ENCODE measurements at regions not wholly inside any gene's neighbourhood (a gene's known extent, or its start where the extent isn't known, plus 50 kb on each side); places are given as distances from the start of the nearest gene placed in this dataset.

- Histone ChIP-seq H3K4me3 (ENCODE audit: low read length) (no peak overlapping the region), H3K4me1 (ENCODE audit: insufficient read depth, low read length) (peaks cover 10% of the 10 kb centered on the region), H3K9me3 (ENCODE audit: low read length) (no peaks in the 10 kb centered on the region), H3K36me3 (ENCODE audit: insufficient read depth, low read length) (no peaks in the 10 kb centered on the region), H3K27me3 (ENCODE audit: insufficient read depth, low read length) (no peaks in the 10 kb centered on the region), H2AFZ (ENCODE audit: low read depth, low read length) (no peak overlapping the region)
Observed at GRCh38 chr2:217452928-217453327, 549.9 kb downstream of the TNS1 start.

- Histone ChIP-seq H2AFZ (ENCODE audit: low read depth, low read length) (no peak overlapping the region), H3K27me3 (ENCODE audit: insufficient read depth, low read length) (no peaks in the 10 kb centered on the region), H3K4me3 (ENCODE audit: low read length) (no peak overlapping the region), H3K36me3 (ENCODE audit: insufficient read depth, low read length) (no peaks in the 10 kb centered on the region), H3K9me3 (ENCODE audit: low read length) (no peaks in the 10 kb centered on the region), H3K4me1 (ENCODE audit: insufficient read depth, low read length) (peaks cover 10% of the 10 kb centered on the region)
Observed at GRCh38 chr2:217451666-217452065, 551.1 kb downstream of the TNS1 start.

DNA sequence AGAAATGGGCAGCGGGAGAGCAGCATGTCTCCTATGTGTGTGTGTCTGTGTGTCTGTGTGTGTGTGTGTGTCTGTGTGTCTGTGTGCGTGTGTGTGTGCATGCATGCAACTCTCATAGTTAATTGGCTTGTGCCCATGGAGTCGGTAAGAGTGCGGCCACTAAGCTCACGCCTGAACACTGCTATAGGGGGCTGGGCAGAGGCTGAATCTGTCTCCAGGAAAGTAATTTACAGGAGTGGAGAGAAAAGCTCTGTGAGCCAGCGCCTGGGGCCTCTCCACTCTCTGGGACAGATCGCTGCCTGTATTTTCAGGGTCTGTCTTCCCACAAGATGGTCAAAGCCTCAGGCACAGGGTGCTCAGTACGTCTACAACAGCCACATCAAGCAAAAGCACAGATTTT is 553.4 kb downstream of the TNS1 start:
- H3K27me3 ChIP-seq (ENCODE audit: insufficient read depth, low read length): no peaks in the 10 kb centered on the region
- H3K4me1 ChIP-seq (ENCODE audit: insufficient read depth, low read length): peaks cover 7% of the 10 kb centered on the region
- no peaks in the 10 kb centered on the region for H3K36me3 ChIP-seq (ENCODE audit: insufficient read depth, low read length)
- H3K9me3 ChIP-seq (ENCODE audit: low read length): no peaks in the 10 kb centered on the region
- no peak overlapping the region for H3K4me3 ChIP-seq (ENCODE audit: low read length)
- no peak overlapping the region for H2AFZ ChIP-seq (ENCODE audit: low read depth, low read length)

DNA sequence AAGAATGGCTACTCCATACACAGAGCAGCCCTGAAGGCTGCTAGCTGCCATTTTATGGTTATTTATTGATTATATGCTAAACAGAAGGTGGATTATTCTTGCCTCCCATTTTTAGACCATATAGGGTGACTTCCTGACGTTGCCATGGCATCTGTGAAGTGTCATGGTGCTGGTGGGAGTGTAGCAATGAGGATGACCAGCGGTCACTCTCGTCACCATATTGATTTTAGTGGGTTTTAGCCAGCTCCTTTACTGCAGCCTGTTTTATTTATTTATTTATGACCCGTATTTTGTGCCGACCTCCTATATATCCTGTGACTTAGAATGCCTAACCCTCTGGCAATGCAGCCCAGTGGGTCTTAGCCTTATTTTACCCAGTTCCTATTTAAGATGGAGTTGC is 553.9 kb downstream of the TNS1 start:
- no peaks in the 10 kb centered on the region for H3K9me3 ChIP-seq (ENCODE audit: low read length)

DNA sequence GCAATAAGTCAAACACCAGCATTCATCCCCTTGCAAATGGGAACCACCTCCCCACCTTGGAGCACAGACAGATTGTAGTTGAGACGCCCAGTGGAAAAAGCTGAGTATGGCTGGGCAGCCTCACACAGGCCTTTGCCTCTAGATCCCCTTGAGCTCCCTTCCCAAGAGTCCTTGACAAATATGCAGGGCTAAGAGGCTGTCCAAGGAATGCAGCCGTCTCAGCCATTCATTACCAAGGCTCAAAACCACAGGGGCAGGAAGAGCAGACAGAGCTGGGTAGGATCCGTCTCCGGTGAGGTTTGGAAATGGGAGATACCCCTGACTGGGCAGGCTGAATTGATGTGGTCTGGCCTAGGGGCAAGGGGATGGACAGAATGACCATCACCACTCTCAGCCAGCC is 557.1 kb downstream of the TNS1 start:
- H3K4me1 ChIP-seq (ENCODE audit: insufficient read depth, low read length): no peaks in the 10 kb centered on the region

More for the DNA sequence above, 553.9 kb downstream of the TNS1 start:
- no peaks in the 10 kb centered on the region for H3K36me3 ChIP-seq (ENCODE audit: insufficient read depth, low read length)
- no peak overlapping the region for H2AFZ ChIP-seq (ENCODE audit: low read depth, low read length)
- H3K27me3 ChIP-seq (ENCODE audit: insufficient read depth, low read length): no peaks in the 10 kb centered on the region
- H3K4me1 ChIP-seq (ENCODE audit: insufficient read depth, low read length): peaks cover 7% of the 10 kb centered on the region
- H3K4me3 ChIP-seq (ENCODE audit: low read length): no peak overlapping the region

GRCh38 chr2:217444932-217445331 is 557.9 kb downstream of the TNS1 start:
- no peaks in the 10 kb centered on the region for H3K4me1 ChIP-seq (ENCODE audit: insufficient read depth, low read length)
- no peaks in the 10 kb centered on the region for H3K9me3 ChIP-seq (ENCODE audit: low read length)
- H3K36me3 ChIP-seq (ENCODE audit: insufficient read depth, low read length): no peaks in the 10 kb centered on the region
- H2AFZ ChIP-seq (ENCODE audit: low read depth, low read length): no peak overlapping the region
- no peaks in the 10 kb centered on the region for H3K27me3 ChIP-seq (ENCODE audit: insufficient read depth, low read length)
- H3K4me3 ChIP-seq (ENCODE audit: low read length): no peak overlapping the region

More for the DNA sequence above, 557.1 kb downstream of the TNS1 start:
- no peaks in the 10 kb centered on the region for H3K27me3 ChIP-seq (ENCODE audit: insufficient read depth, low read length)
- H3K9me3 ChIP-seq (ENCODE audit: low read length): no peaks in the 10 kb centered on the region
- H3K4me3 ChIP-seq (ENCODE audit: low read length): no peak overlapping the region
- no peaks in the 10 kb centered on the region for H3K36me3 ChIP-seq (ENCODE audit: insufficient read depth, low read length)
- H2AFZ ChIP-seq (ENCODE audit: low read depth, low read length): no peak overlapping the region

GRCh38 chr2:217444509-217444908 is 558.3 kb downstream of the TNS1 start:
- no peaks in the 10 kb centered on the region for H3K27me3 ChIP-seq (ENCODE audit: insufficient read depth, low read length)
- no peaks in the 10 kb centered on the region for H3K36me3 ChIP-seq (ENCODE audit: insufficient read depth, low read length)
- H3K4me1 ChIP-seq (ENCODE audit: insufficient read depth, low read length): no peaks in the 10 kb centered on the region
- H2AFZ ChIP-seq (ENCODE audit: low read depth, low read length): no peak overlapping the region
- H3K9me3 ChIP-seq (ENCODE audit: low read length): no peaks in the 10 kb centered on the region
- H3K4me3 ChIP-seq (ENCODE audit: low read length): no peak overlapping the region

DNA sequence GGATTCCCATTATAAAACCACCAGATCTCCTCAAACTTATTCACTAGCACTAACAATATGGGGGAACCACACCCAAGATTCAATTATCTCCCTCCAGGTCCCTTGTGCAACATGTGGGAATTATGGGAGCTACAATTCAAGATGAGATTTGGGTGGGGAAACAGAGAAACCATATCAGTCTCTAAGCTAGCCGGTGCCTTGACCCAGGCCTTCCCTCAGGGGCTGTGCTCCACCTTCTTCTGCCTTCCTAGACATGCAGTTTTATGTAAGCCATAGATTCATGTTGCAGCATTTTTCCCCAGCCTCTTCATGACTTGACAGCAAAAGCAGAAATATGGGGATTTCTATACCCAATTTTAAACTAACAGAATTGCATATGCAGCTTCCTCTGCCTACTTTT is 559.2 kb downstream of the TNS1 start:
- H2AFZ ChIP-seq (ENCODE audit: low read depth, low read length): no peak overlapping the region
- H3K36me3 ChIP-seq (ENCODE audit: insufficient read depth, low read length): no peaks in the 10 kb centered on the region
- no peaks in the 10 kb centered on the region for H3K27me3 ChIP-seq (ENCODE audit: insufficient read depth, low read length)
- H3K4me3 ChIP-seq (ENCODE audit: low read length): no peak overlapping the region
- H3K9me3 ChIP-seq (ENCODE audit: low read length): no peaks in the 10 kb centered on the region
- H3K4me1 ChIP-seq (ENCODE audit: insufficient read depth, low read length): no peaks in the 10 kb centered on the region

- Histone ChIP-seq H2AFZ (ENCODE audit: low read depth, low read length) (no peak overlapping the region), H3K4me3 (ENCODE audit: low read length) (no peak overlapping the region), H3K9me3 (ENCODE audit: low read length) (no peaks in the 10 kb centered on the region), H3K27me3 (ENCODE audit: insufficient read depth, low read length) (no peaks in the 10 kb centered on the region), H3K36me3 (ENCODE audit: insufficient read depth, low read length) (no peaks in the 10 kb centered on the region), H3K4me1 (ENCODE audit: insufficient read depth, low read length) (peaks cover 2% of the 10 kb centered on the region)
Observed at GRCh38 chr2:217440000-217440399, 562.8 kb downstream of the TNS1 start.

DNA sequence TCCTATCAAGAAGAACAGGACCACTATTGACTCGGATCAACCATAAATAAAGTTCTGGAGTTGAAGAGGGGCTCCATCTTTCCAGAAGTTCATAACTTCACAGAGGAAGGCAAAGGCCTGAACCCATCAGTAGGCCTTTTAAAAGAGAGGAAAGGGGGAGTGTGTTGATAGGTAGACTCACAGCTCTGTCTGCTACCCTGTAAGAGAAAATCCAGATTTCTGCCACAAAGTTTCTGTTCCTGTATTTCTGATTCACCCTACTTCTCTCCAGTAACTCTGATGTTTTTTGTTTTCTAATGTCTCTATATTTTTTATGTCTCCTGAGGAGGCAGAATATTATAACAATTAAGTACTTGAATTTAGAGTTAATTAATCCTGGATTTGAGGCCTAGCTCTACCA is 564.0 kb downstream of the TNS1 start:
- Histone ChIP-seq H3K4me1 (ENCODE audit: insufficient read depth, low read length) (peaks cover 13% of the 10 kb centered on the region), H3K36me3 (ENCODE audit: insufficient read depth, low read length) (no peaks in the 10 kb centered on the region), H3K4me3 (ENCODE audit: low read length) (no peak overlapping the region), H2AFZ (ENCODE audit: low read depth, low read length) (no peak overlapping the region), H3K9me3 (ENCODE audit: low read length) (no peaks in the 10 kb centered on the region), H3K27me3 (ENCODE audit: insufficient read depth, low read length) (no peaks in the 10 kb centered on the region)

DNA sequence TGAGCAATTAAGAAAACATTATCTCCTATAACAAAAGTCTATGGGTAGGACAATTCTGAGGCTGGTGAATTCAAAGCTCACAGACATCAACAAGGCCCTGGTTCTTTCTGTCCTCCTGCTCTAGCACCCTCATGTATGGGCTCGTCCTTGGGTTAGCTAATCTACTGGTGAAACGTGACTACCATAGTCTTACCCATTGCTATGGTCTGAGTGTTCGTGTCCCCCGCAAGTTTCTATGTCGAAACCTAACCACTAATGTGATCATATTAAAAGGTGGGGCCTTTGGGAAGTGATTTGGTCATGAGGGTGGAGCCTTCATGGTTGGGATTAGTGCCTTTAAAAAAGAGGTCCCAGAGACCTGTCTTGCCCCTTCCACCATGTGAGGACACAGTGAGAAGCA is 564.7 kb downstream of the TNS1 start:
- Histone ChIP-seq H3K27me3 (ENCODE audit: insufficient read depth, low read length) (no peaks in the 10 kb centered on the region), H3K4me3 (ENCODE audit: low read length) (no peak overlapping the region), H3K36me3 (ENCODE audit: insufficient read depth, low read length) (no peaks in the 10 kb centered on the region), H3K9me3 (ENCODE audit: low read length) (no peaks in the 10 kb centered on the region), H3K4me1 (ENCODE audit: insufficient read depth, low read length) (peaks cover 20% of the 10 kb centered on the region), H2AFZ (ENCODE audit: low read depth, low read length) (no peak overlapping the region)

- H3K36me3 ChIP-seq (ENCODE audit: insufficient read depth, low read length): no peaks in the 10 kb centered on the region
- H3K27me3 ChIP-seq (ENCODE audit: insufficient read depth, low read length): no peaks in the 10 kb centered on the region
- no peak overlapping the region for H2AFZ ChIP-seq (ENCODE audit: low read depth, low read length)
Observed at GRCh38 chr2:217437290-217437870, 565.4 kb downstream of the TNS1 start.

GRCh38 chr2:217436386-217436785 is 566.4 kb downstream of the TNS1 start:
- Histone ChIP-seq H2AFZ (ENCODE audit: low read depth, low read length) (no peak overlapping the region), H3K36me3 (ENCODE audit: insufficient read depth, low read length) (no peaks in the 10 kb centered on the region), H3K4me3 (ENCODE audit: low read length) (no peak overlapping the region), H3K27me3 (ENCODE audit: insufficient read depth, low read length) (no peaks in the 10 kb centered on the region), H3K9me3 (ENCODE audit: low read length) (no peaks in the 10 kb centered on the region), H3K4me1 (ENCODE audit: insufficient read depth, low read length) (peaks cover 35% of the 10 kb centered on the region)

More at GRCh38 chr2:217437290-217437870, 565.4 kb downstream of the TNS1 start:
- H3K4me1 ChIP-seq (ENCODE audit: insufficient read depth, low read length): peaks cover 25% of the 10 kb centered on the region
- no peaks in the 10 kb centered on the region for H3K9me3 ChIP-seq (ENCODE audit: low read length)
- no peak overlapping the region for H3K4me3 ChIP-seq (ENCODE audit: low read length)
